Esophagus muscularis mucosa (tissue), 4 donors: ENCODE measurements at regions not wholly inside any gene's neighbourhood (a gene's known extent, or its start where the extent isn't known, plus 50 kb on each side); places are given as distances from the start of the nearest gene placed in this dataset.

Experiments
- EP300 ChIP-seq: sonication (generic); formaldehyde crosslinking; IDR thresholded peaks from one replicate; pipeline ENCODE4 v1.6.1; 2017; ENCODE audit warnings: antibody characterized with exemption
- POLR2A ChIP-seq: fragments of 450-650 bp; IDR thresholded peaks from one replicate; pipeline ENCODE4 v1.6.1; 2017; ENCODE audit warnings: antibody characterized with exemption, moderate library complexity, mild to moderate bottlenecking, low read depth
- POLR2AphosphoS5 ChIP-seq, 2 donors: sonication (generic); formaldehyde crosslinking; IDR thresholded peaks; one replicate each; pipeline ENCODE4 v1.6.1; 2017; ENCODE audit warnings: antibody characterized with exemption in 2 of 2
- TF ChIP-seq, protein P1 (sequence below), 3 experiments: fragments of 200-600 bp in 2 of 3; fragments of 450-650 bp in 1 of 3; sonication (generic) in 2 of 3; IDR thresholded peaks; one replicate each; pipeline ENCODE4 v1.5.1; 2017 to 2019; ENCODE audit warnings: antibody characterized with exemption in 3 of 3, mild to moderate bottlenecking in 2 of 3, moderate library complexity in 1 of 3

DNA sequence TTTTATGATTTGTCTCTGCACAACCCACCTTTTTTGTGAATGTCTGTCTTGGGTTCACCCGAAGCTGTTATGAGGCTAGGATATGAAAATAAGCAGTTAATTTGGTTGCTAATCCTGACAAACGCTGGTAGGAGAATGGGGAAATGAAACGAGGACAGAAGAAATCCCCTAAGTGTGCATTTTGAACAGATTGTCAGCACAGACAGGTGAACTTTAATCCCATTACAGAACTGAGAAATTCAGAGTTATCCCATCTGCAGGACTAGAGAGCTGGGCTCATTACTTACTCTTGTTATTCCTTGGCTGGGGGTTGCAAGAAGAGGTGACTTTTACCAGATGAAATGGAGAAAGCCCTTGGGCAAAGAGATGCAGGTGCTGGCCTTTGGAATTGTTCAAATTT lies 123.3 kb upstream of the NYAP2 start:
- TF ChIP-seq, protein P1, sequence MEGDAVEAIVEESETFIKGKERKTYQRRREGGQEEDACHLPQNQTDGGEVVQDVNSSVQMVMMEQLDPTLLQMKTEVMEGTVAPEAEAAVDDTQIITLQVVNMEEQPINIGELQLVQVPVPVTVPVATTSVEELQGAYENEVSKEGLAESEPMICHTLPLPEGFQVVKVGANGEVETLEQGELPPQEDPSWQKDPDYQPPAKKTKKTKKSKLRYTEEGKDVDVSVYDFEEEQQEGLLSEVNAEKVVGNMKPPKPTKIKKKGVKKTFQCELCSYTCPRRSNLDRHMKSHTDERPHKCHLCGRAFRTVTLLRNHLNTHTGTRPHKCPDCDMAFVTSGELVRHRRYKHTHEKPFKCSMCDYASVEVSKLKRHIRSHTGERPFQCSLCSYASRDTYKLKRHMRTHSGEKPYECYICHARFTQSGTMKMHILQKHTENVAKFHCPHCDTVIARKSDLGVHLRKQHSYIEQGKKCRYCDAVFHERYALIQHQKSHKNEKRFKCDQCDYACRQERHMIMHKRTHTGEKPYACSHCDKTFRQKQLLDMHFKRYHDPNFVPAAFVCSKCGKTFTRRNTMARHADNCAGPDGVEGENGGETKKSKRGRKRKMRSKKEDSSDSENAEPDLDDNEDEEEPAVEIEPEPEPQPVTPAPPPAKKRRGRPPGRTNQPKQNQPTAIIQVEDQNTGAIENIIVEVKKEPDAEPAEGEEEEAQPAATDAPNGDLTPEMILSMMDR (IDR thresholded peaks at IDR 0.05): no peak
- TF ChIP-seq POLR2A (no peak), EP300 (no peak), POLR2AphosphoS5 (IDR thresholded peaks at IDR 0.05) (no peak)
